Dermis microvascular lymphatic vessel endothelial cell (primary cell): ENCODE measurements at regions not wholly inside any gene's neighbourhood (a gene's known extent, or its start where the extent isn't known, plus 50 kb on each side); places are given as distances from the start of the nearest gene placed in this dataset.
"Not testable (repeated sequence)": the region's sequence is repeated elsewhere in the genome, so short reads cannot be mapped to it uniquely, and the experiment has no call there.

Source experiments
- DNase-seq, 2 donors: peaks; one replicate each; pipeline versions ENCODE4 v3.0.0 to v3.0.0-alpha.2; 2010; ENCODE audit warnings: low read depth in 2 of 2

GRCh38 chr17:72446118-72446517, 325.3 kb downstream of the SOX9 start:
- no peak for DNase-seq

- DNase-seq = no peak
Observed at GRCh38 chr17:72446525-72447250, 325.9 kb downstream of the SOX9 start.

GRCh38 chr17:72447251-72447640, 326.4 kb downstream of the SOX9 start:
- DNase-seq = no peak

GRCh38 chr17:72448019-72448418, 327.2 kb downstream of the SOX9 start:
- no peak for DNase-seq

- no peak for DNase-seq
Observed at GRCh38 chr17:72452286-72453173, 331.7 kb downstream of the SOX9 start.

- no peak for DNase-seq
Observed at GRCh38 chr17:72454342-72454741, 333.5 kb downstream of the SOX9 start.

GRCh38 chr17:72455562-72455961, 334.7 kb downstream of the SOX9 start:
- DNase-seq = no peak

GRCh38 chr17:72456075-72456474, 335.3 kb downstream of the SOX9 start:
- no peak for DNase-seq

GRCh38 chr17:72457712-72458111, 336.9 kb downstream of the SOX9 start:
- no peak for DNase-seq

- DNase-seq = no peak
Observed at GRCh38 chr17:72458301-72458700, 337.5 kb downstream of the SOX9 start.

GRCh38 chr17:72460711-72461110, 339.9 kb downstream of the SOX9 start:
- DNase-seq = no peak

GRCh38 chr17:72461757-72462156, 340.9 kb downstream of the SOX9 start:
- DNase-seq = no peak

- no peak for DNase-seq
Observed at GRCh38 chr17:72462407-72462806, 341.6 kb downstream of the SOX9 start.

GRCh38 chr17:72462814-72463213, 342.0 kb downstream of the SOX9 start:
- no peak for DNase-seq

- no peak for DNase-seq
Observed at GRCh38 chr17:72463287-72464102, 342.7 kb downstream of the SOX9 start.

- DNase-seq = not testable (repeated sequence)
Observed at GRCh38 chr17:72464221-72464620, 343.4 kb downstream of the SOX9 start.

- DNase-seq = no peak
Observed at GRCh38 chr17:72465191-72466024, 344.6 kb downstream of the SOX9 start.

- DNase-seq = no peak
Observed at GRCh38 chr17:72466199-72466598, 345.4 kb downstream of the SOX9 start.

GRCh38 chr17:72466606-72467005, 345.8 kb downstream of the SOX9 start:
- no peak for DNase-seq

- DNase-seq = peak; percentile 3 to 4
Observed at GRCh38 chr17:72467841-72468653, 347.2 kb downstream of the SOX9 start.
